HEK293 (cell line): ENCODE measurements at regions not wholly inside any gene's neighbourhood (a gene's known extent, or its start where the extent isn't known, plus 50 kb on each side); places are given as distances from the start of the nearest gene placed in this dataset.

ENCODE experiments used
- CTCF ChIA-PET: fragments of 350-600 bp; formaldehyde crosslinking; extraction: SDS; loops from one replicate; lab custom pipeline; 2021; ENCODE audit warnings: antibody characterized with exemption; lab: Yijun Ruan, JAX
- POLR2A ChIA-PET: fragments of 300-600 bp; formaldehyde crosslinking; extraction: SDS; loops from one replicate; lab custom pipeline; 2020; ENCODE audit warnings: antibody characterized with exemption, inconsistent platforms; lab: Yijun Ruan, JAX
- H3K27ac ChIP-seq: fragments of 200-500 bp; sonication (Bioruptor generic); 2 replicates; pipeline ENCODE4 v1.5.1; 2014; ENCODE audit warnings: low read depth, low read length, control low read depth, inconsistent platforms; ENCODE audit errors: extremely low read depth
- H3K36me3 ChIP-seq, 2 experiments: fragments of 200-500 bp in 1 of 2; sonication (Bioruptor generic) in 1 of 2; 1 replicate in 1 of 2; 2 replicates in 1 of 2; pipeline ENCODE4 v1.5.1; 2014 to 2017; ENCODE audit warnings: inconsistent platforms in 2 of 2, low read length in 2 of 2; ENCODE audit not compliant: control insufficient read depth in 2 of 2, insufficient read depth in 1 of 2
- H3K4me1 ChIP-seq: fragments of 200-500 bp; sonication (Bioruptor generic); 2 replicates; pipeline ENCODE4 v1.5.1; 2014; ENCODE audit warnings: mild to moderate bottlenecking, low read length, inconsistent platforms; ENCODE audit not compliant: control insufficient read depth, insufficient read depth
- H3K4me3 ChIP-seq: 2 replicates; pipeline ENCODE4 v1.5.1; 2011; ENCODE audit warnings: low read depth, mild to moderate bottlenecking, control low read depth, low read length, moderate library complexity
- H3K9me3 ChIP-seq: fragments of 200-500 bp; sonication (Bioruptor generic); 2 replicates; pipeline ENCODE4 v1.5.1; 2014; ENCODE audit warnings: low read depth, low read length, inconsistent platforms; ENCODE audit not compliant: control insufficient read depth, insufficient read depth
- BCL11A ChIP-seq: fragments of 450-650 bp; formaldehyde crosslinking; IDR thresholded peaks from 2 replicates; pipeline ENCODE4 v1.5.1; 2016; ENCODE audit warnings: low read depth, missing biosample characterization, missing genetic modification characterization
- GLI2 ChIP-seq: fragments of 450-650 bp; formaldehyde crosslinking; IDR thresholded peaks from 2 replicates; pipeline ENCODE4; 2017; ENCODE audit warnings: missing biosample characterization, missing genetic modification characterization, low read depth, borderline replicate concordance
- HOXD13 ChIP-seq: sonication (generic); formaldehyde crosslinking; IDR thresholded peaks from 2 replicates; pipeline ENCODE4 v1.8.0; 2022; ENCODE audit warnings: missing genetic modification reagents, borderline replicate concordance
- KLF9 ChIP-seq: fragments of 450-650 bp; formaldehyde crosslinking; IDR thresholded peaks from 2 replicates; pipeline ENCODE4 v1.5.1; 2016; ENCODE audit warnings: missing biosample characterization, missing genetic modification characterization, low read depth
- PRDM1 ChIP-seq: fragments of 450-650 bp; formaldehyde crosslinking; IDR thresholded peaks from 2 replicates; pipeline ENCODE4; 2016; ENCODE audit warnings: missing biosample characterization, missing genetic modification characterization
- PRDM4 ChIP-seq: fragments of 450-650 bp; formaldehyde crosslinking; IDR thresholded peaks from 2 replicates; pipeline ENCODE4 v1.5.1; 2017; ENCODE audit warnings: missing biosample characterization, missing genetic modification characterization
- SALL2 ChIP-seq: fragments of 450-650 bp; formaldehyde crosslinking; IDR thresholded peaks from 2 replicates; pipeline ENCODE4 v1.5.0; 2017; ENCODE audit warnings: missing biosample characterization, mild to moderate bottlenecking, missing genetic modification characterization, borderline replicate concordance
- SP7 ChIP-seq: fragments of 450-650 bp; formaldehyde crosslinking; IDR thresholded peaks from 2 replicates; pipeline ENCODE4 v1.5.1; 2016; ENCODE audit warnings: missing biosample characterization, missing genetic modification characterization
- TCF7L2 ChIP-seq: IDR thresholded peaks from 2 replicates; pipeline ENCODE4 v1.6.1; 2011; ENCODE audit warnings: low read depth, mild to moderate bottlenecking, inconsistent platforms, low read length, moderate library complexity, borderline replicate concordance
- TRIM28 ChIP-seq: IDR thresholded peaks from 2 replicates; pipeline ENCODE4 v1.6.1; 2011; ENCODE audit warnings: low read length, control low read depth, borderline replicate concordance
- YY2 ChIP-seq: fragments of 450-650 bp; formaldehyde crosslinking; IDR thresholded peaks from 2 replicates; pipeline ENCODE4 v1.5.1; 2016; ENCODE audit warnings: missing biosample characterization, missing genetic modification characterization
- ZBTB1 ChIP-seq: fragments of 450-650 bp; formaldehyde crosslinking; IDR thresholded peaks from 2 replicates; pipeline ENCODE4 v1.5.1; 2016; ENCODE audit warnings: missing biosample characterization, missing genetic modification characterization
- ZNF214 ChIP-seq: fragments of 450-650 bp; formaldehyde crosslinking; IDR thresholded peaks from 2 replicates; pipeline ENCODE4 v1.5.1; 2017; ENCODE audit warnings: missing biosample characterization, mild to moderate bottlenecking, missing genetic modification characterization, borderline replicate concordance
- ZNF274 ChIP-seq, 2 experiments: fragments of 200-500 bp in 1 of 2; fragments of 450-650 bp in 1 of 2; sonication (Bioruptor generic) in 1 of 2; formaldehyde crosslinking in 1 of 2; IDR thresholded peaks; 2 replicates each; pipeline versions ENCODE4 v1.5.1 to v1.6.1; 2014 to 2016; ENCODE audit warnings: borderline replicate concordance in 1 of 2, inconsistent platforms in 1 of 2, low read length in 1 of 2, missing biosample characterization in 1 of 2, missing genetic modification characterization in 1 of 2
- ZNF280C ChIP-seq: fragments of 450-650 bp; formaldehyde crosslinking; IDR thresholded peaks from 2 replicates; pipeline ENCODE4 v1.5.1; 2016; ENCODE audit warnings: missing biosample characterization, missing genetic modification characterization
- ZNF394 ChIP-seq: fragments of 450-650 bp; formaldehyde crosslinking; IDR thresholded peaks from 2 replicates; pipeline ENCODE4 v1.5.1; 2016; ENCODE audit warnings: missing biosample characterization, missing genetic modification characterization, mild to moderate bottlenecking, moderate library complexity, borderline replicate concordance
- ZNF416 ChIP-seq: fragments of 450-650 bp; formaldehyde crosslinking; IDR thresholded peaks from 2 replicates; pipeline ENCODE4 v1.5.1; 2016; ENCODE audit warnings: missing biosample characterization, missing genetic modification characterization
- ZNF473 ChIP-seq: fragments of 450-650 bp; formaldehyde crosslinking; IDR thresholded peaks from 2 replicates; pipeline ENCODE4 v1.5.1; 2017; ENCODE audit warnings: missing biosample characterization, missing genetic modification characterization
- ZNF555 ChIP-seq: fragments of 450-650 bp; formaldehyde crosslinking; conservative IDR thresholded peaks from 2 replicates; pipeline ENCODE4 v1.5.1; 2017; ENCODE audit warnings: missing biosample characterization, mild to moderate bottlenecking, missing genetic modification characterization, inconsistent platforms
- ZNF571 ChIP-seq: fragments of 450-650 bp; formaldehyde crosslinking; IDR thresholded peaks from 2 replicates; pipeline ENCODE4 v1.5.0; 2017; ENCODE audit warnings: missing biosample characterization, missing genetic modification characterization
- ZNF830 ChIP-seq: fragments of 450-650 bp; IDR thresholded peaks from 2 replicates; pipeline ENCODE4 v1.5.0; 2018; ENCODE audit warnings: missing biosample characterization, missing genetic modification characterization, low read depth, mild to moderate bottlenecking, moderate library complexity
- ZSCAN23 ChIP-seq: fragments of 450-650 bp; formaldehyde crosslinking; IDR thresholded peaks from 2 replicates; pipeline ENCODE4 v1.5.1; 2016; ENCODE audit warnings: missing biosample characterization, missing genetic modification characterization

DNA sequence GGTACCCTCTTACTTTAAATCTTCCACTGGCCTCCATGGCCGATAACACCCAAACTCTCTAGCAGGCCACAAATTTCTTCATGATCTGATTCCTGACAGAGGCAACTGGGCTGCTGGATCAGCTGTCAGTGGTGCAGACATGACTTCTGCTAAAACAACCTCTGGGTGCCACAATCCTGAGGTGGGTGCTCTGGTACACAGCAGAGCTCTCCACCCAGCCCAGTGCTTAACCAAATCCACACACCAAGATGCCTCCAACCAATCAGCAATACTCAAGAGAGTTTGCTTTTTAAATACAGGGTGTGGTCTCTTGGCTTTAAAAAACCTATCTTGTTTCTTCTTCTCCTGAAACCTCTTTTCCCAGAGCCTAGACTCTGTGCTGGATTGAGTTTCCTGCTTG, 126.6 kb upstream of the SPACA1 start:
- TF ChIP-seq ZNF416 (no peak), BCL11A (tag by site-specific recombination) (no peak), ZNF830 (tag by site-specific recombination) (no peak), KLF9 (tag by site-specific recombination) (no peak), ZNF473 (tag by site-specific recombination) (no peak), ZBTB1 (tag by site-specific recombination) (no peak), TRIM28 (no peak), TCF7L2 (no peak)
- ChIA-PET POLR2A (no interaction called here), CTCF (interaction anchor here (1.6 kb wide), 1 partner anchor 8 kb away, joined by 3 read pairs; no protein-coding TSS in a partner anchor)
- H3K9me3 ChIP-seq, result no peaks in the 10 kb centered on the region
- H3K4me3 ChIP-seq, result no peak overlapping the region
- H3K27ac ChIP-seq, result no peak overlapping the region
- no peaks in the 10 kb centered on the region for H3K4me1 ChIP-seq
- no peaks in the 10 kb centered on the region for H3K36me3 ChIP-seq

- POLR2A ChIA-PET, result no interaction called here
- Histone ChIP-seq H3K36me3 (no peaks in the 10 kb centered on the region), H3K9me3 (no peaks in the 10 kb centered on the region), H3K27ac (no peak overlapping the region), H3K4me3 (no peak overlapping the region), H3K4me1 (no peaks in the 10 kb centered on the region)
- TF ChIP-seq ZNF571 (tag by site-specific recombination), result no peak
- TF ChIP-seq PRDM1 (tag by site-specific recombination), result no peak
- no peak for TF ChIP-seq SP7 (tag by site-specific recombination)
- CTCF ChIA-PET, result interaction anchor here (0.8 to 1.6 kb wide), 4 partner anchors 8 to 89 kb away, joined by 3 to 5 read pairs (median 3); no protein-coding TSS in a partner anchor
Observed at GRCh38 chr6:87920245-87920644, 127.4 kb upstream of the SPACA1 start.

DNA sequence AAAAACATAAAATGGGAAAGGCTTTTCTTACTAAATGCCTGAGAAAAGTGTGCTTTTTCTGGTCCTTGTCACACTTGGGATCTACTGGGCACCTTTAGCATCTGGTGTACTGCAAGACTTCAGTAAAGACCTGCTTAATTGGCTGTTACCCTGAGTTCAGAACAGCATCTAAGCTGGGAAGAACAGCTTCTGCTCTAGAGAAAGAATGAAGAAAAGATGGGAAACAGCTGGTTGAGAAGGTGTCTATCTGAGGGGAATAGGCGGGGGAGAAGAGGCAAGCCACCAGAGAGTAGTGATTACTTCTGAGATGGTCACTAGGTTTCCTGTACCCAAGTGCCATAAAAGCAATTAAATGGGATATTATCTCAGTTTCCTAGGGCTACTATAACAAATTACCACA, 128.2 kb upstream of the SPACA1 start:
- CTCF ChIA-PET, result interaction anchor here (0.7 to 1.7 kb wide), 4 partner anchors 10 to 952 kb away, joined by 3 to 12 read pairs (median 4); no protein-coding TSS in a partner anchor
- Histone ChIP-seq H3K27ac (no peak overlapping the region), H3K36me3 (no peaks in the 10 kb centered on the region), H3K4me1 (no peaks in the 10 kb centered on the region), H3K4me3 (no peak overlapping the region), H3K9me3 (no peaks in the 10 kb centered on the region)
- TF ChIP-seq GLI2 (tag by site-specific recombination) (no peak), ZNF214 (no peak), PRDM4 (tag by site-specific recombination) (no peak), ZNF274 (IDR thresholded peaks at IDR 0.05; ENCODE audit: low read length) (no peak), ZNF274 (tag by site-specific recombination; IDR thresholded peaks at IDR 0.05; ENCODE audit: borderline replicate concordance) (no peak), HOXD13 (no peak), SALL2 (tag by site-specific recombination) (no peak), ZNF555 (no peak), YY2 (tag by site-specific recombination) (no peak), ZNF280C (tag by site-specific recombination) (no peak), ZSCAN23 (no peak), ZNF394 (tag by site-specific recombination) (no peak)
- POLR2A ChIA-PET, result no interaction called here
